Natural killer cell treated with Interleukin-12 subunit alpha and Interleukin-12 subunit beta and Interleukin-15 and Interleukin-18, amount 100 ng/mL, for 72 hours (primary cell): ENCODE measurements at regions not wholly inside any gene's neighbourhood (a gene's known extent, or its start where the extent isn't known, plus 50 kb on each side); places are given as distances from the start of the nearest gene placed in this dataset.
"Not testable (repeated sequence)": the region's sequence is repeated elsewhere in the genome, so short reads cannot be mapped to it uniquely, and the experiment has no call there.

Experiments used
- ATAC-seq, 2 donors: fragments of 150-1000 bp; cut with Tn5 transposase in 1 of 2; sonication (Bioruptor Pico), chemical (Tn5 transposase) in 1 of 2; 2 replicates each; pipeline ENCODE4 v1.10.0; 2021
- DNase-seq: peaks from one replicate; pipeline ENCODE4 v3.0.0; 2022; ENCODE audit warnings: low spot score
- H3K27ac Mint-ChIP-seq, 2 donors: 1 replicate in 1 of 2; 2 replicates in 1 of 2; pipeline ENCODE4 v1.8.0; 2022; ENCODE audit warnings: mixed read lengths in 2 of 2, mild to moderate bottlenecking in 1 of 2, moderate library complexity in 1 of 2
- H3K27me3 Mint-ChIP-seq, 2 donors: 1 replicate in 1 of 2; 2 replicates in 1 of 2; pipeline ENCODE4 v1.8.0; 2022; ENCODE audit warnings: mixed read lengths in 2 of 2
- H3K36me3 Mint-ChIP-seq: one replicate; pipeline ENCODE4 v1.8.0; 2022; ENCODE audit warnings: mixed read lengths
- H3K4me1 Mint-ChIP-seq, 2 donors: 1 replicate in 1 of 2; 2 replicates in 1 of 2; pipeline ENCODE4 v1.8.0; 2022; ENCODE audit warnings: low read depth in 2 of 2, mixed read lengths in 2 of 2, mild to moderate bottlenecking in 1 of 2
- H3K4me3 Mint-ChIP-seq: one replicate; pipeline ENCODE4 v1.8.0; 2022; ENCODE audit warnings: mixed read lengths
- H3K9me3 Mint-ChIP-seq: 2 replicates; pipeline ENCODE4 v1.8.0; 2022; ENCODE audit warnings: mixed read lengths

- no peak for ATAC-seq
- Mint-ChIP-seq H3K9me3 (peaks cover 9% of the 10 kb centered on the region), H3K36me3 (peaks cover 14% of the 10 kb centered on the region), H3K4me1 (no peaks in the 10 kb centered on the region), H3K27me3 (no peaks in the 10 kb centered on the region), H3K27ac (no peak overlapping the region), H3K4me3 (no peak overlapping the region)
- no peak for DNase-seq
Measured at GRCh38 chr6:68141190-68141589, 493.9 kb upstream of the ADGRB3 start.

GRCh38 chr6:68139130-68139529 is 496.0 kb upstream of the ADGRB3 start:
- ATAC-seq (no peak), DNase-seq (no peak)
- Mint-ChIP-seq H3K27me3 (no peaks in the 10 kb centered on the region), H3K36me3 (peaks cover 10% of the 10 kb centered on the region), H3K9me3 (peaks cover 16% of the 10 kb centered on the region), H3K27ac (no peak overlapping the region), H3K4me1 (no peaks in the 10 kb centered on the region), H3K4me3 (no peak overlapping the region)

GRCh38 chr6:68134796-68135195 is 500.3 kb upstream of the ADGRB3 start:
- Mint-ChIP-seq H3K27ac (no peak overlapping the region), H3K27me3 (no peaks in the 10 kb centered on the region), H3K4me3 (no peak overlapping the region), H3K36me3 (peaks cover 7% of the 10 kb centered on the region), H3K4me1 (no peaks in the 10 kb centered on the region), H3K9me3 (peaks cover 24% of the 10 kb centered on the region)
- DNase-seq = no peak
- no peak for ATAC-seq

GRCh38 chr6:68128211-68128610 is 506.9 kb upstream of the ADGRB3 start:
- ATAC-seq (no peak), DNase-seq (no peak)
- no peaks in the 10 kb centered on the region for H3K4me1 Mint-ChIP-seq
- peaks cover 11% of the 10 kb centered on the region for H3K36me3 Mint-ChIP-seq
- no peak overlapping the region for H3K27ac Mint-ChIP-seq
- no peak overlapping the region for H3K4me3 Mint-ChIP-seq
- H3K27me3 Mint-ChIP-seq = no peaks in the 10 kb centered on the region
- H3K9me3 Mint-ChIP-seq = peaks cover 16% of the 10 kb centered on the region

GRCh38 chr6:68127074-68127473 is 508.0 kb upstream of the ADGRB3 start:
- Mint-ChIP-seq H3K36me3 (peaks cover 15% of the 10 kb centered on the region), H3K4me3 (no peak overlapping the region), H3K4me1 (no peaks in the 10 kb centered on the region), H3K27ac (no peak overlapping the region), H3K27me3 (no peaks in the 10 kb centered on the region), H3K9me3 (peaks cover 21% of the 10 kb centered on the region)
- no peak for DNase-seq
- no peak for ATAC-seq

- Mint-ChIP-seq H3K4me1 (no peaks in the 10 kb centered on the region), H3K27me3 (no peaks in the 10 kb centered on the region), H3K9me3 (peaks cover 17% of the 10 kb centered on the region), H3K4me3 (no peak overlapping the region), H3K27ac (no peak overlapping the region), H3K36me3 (peaks cover 12% of the 10 kb centered on the region)
- no peak for DNase-seq
- ATAC-seq = no peak
Measured at GRCh38 chr6:68126089-68126749, 508.9 kb upstream of the ADGRB3 start.

- H3K27me3 Mint-ChIP-seq, ATAC-seq, H3K27ac Mint-ChIP-seq, H3K36me3 Mint-ChIP-seq, H3K4me3 Mint-ChIP-seq, H3K4me1 Mint-ChIP-seq, DNase-seq: not testable (repeated sequence)
- H3K9me3 Mint-ChIP-seq = peaks cover 12% of the 10 kb centered on the region
Measured at GRCh38 chr6:68122975-68123374, 512.1 kb upstream of the ADGRB3 start.

GRCh38 chr6:68122032-68122431 is 513.0 kb upstream of the ADGRB3 start:
- Mint-ChIP-seq H3K36me3 (peaks cover 5% of the 10 kb centered on the region), H3K9me3 (peaks cover 8% of the 10 kb centered on the region), H3K4me3 (no peak overlapping the region), H3K27me3 (no peaks in the 10 kb centered on the region), H3K4me1 (no peaks in the 10 kb centered on the region), H3K27ac (no peak overlapping the region)
- DNase-seq (no peak), ATAC-seq (no peak)

- H3K4me3 Mint-ChIP-seq, DNase-seq, H3K4me1 Mint-ChIP-seq, H3K36me3 Mint-ChIP-seq, ATAC-seq, H3K9me3 Mint-ChIP-seq, H3K27ac Mint-ChIP-seq, H3K27me3 Mint-ChIP-seq: not testable (repeated sequence)
Measured at GRCh38 chr6:68120954-68121353, 514.1 kb upstream of the ADGRB3 start.

GRCh38 chr6:68114463-68115047 is 520.5 kb upstream of the ADGRB3 start:
- no peaks in the 10 kb centered on the region for H3K36me3 Mint-ChIP-seq
- DNase-seq = no peak
- H3K27ac Mint-ChIP-seq = no peak overlapping the region
- ATAC-seq = no peak
- H3K9me3 Mint-ChIP-seq = peaks cover 6% of the 10 kb centered on the region
- H3K27me3 Mint-ChIP-seq = no peaks in the 10 kb centered on the region
- no peak overlapping the region for H3K4me3 Mint-ChIP-seq
- H3K4me1 Mint-ChIP-seq = no peaks in the 10 kb centered on the region

GRCh38 chr6:68108233-68108835 is 526.7 kb upstream of the ADGRB3 start:
- no peak for ATAC-seq
- no peaks in the 10 kb centered on the region for H3K27me3 Mint-ChIP-seq

GRCh38 chr6:68094070-68094469 is 541.0 kb upstream of the ADGRB3 start:
- H3K4me3 Mint-ChIP-seq = no peak overlapping the region
- DNase-seq (no peak), ATAC-seq (no peak)
- H3K27ac Mint-ChIP-seq = no peak overlapping the region
- no peaks in the 10 kb centered on the region for H3K36me3 Mint-ChIP-seq
- no peaks in the 10 kb centered on the region for H3K27me3 Mint-ChIP-seq
- no peaks in the 10 kb centered on the region for H3K4me1 Mint-ChIP-seq
- H3K9me3 Mint-ChIP-seq = peaks cover 14% of the 10 kb centered on the region

More at GRCh38 chr6:68108233-68108835, 526.7 kb upstream of the ADGRB3 start:
- no peak for DNase-seq
- Mint-ChIP-seq H3K9me3 (peaks cover 6% of the 10 kb centered on the region), H3K36me3 (peaks cover 6% of the 10 kb centered on the region), H3K27ac (no peak overlapping the region), H3K4me3 (no peak overlapping the region), H3K4me1 (no peaks in the 10 kb centered on the region)

- ATAC-seq = no peak
- H3K27ac Mint-ChIP-seq = no peak overlapping the region
Measured at GRCh38 chr6:68087399-68088133, 547.5 kb upstream of the ADGRB3 start.

GRCh38 chr6:68086199-68086598 is 548.9 kb upstream of the ADGRB3 start:
- no peaks in the 10 kb centered on the region for H3K27me3 Mint-ChIP-seq
- H3K9me3 Mint-ChIP-seq = peaks cover 8% of the 10 kb centered on the region
- no peaks in the 10 kb centered on the region for H3K36me3 Mint-ChIP-seq
- H3K4me3 Mint-ChIP-seq = no peak overlapping the region
- no peak overlapping the region for H3K27ac Mint-ChIP-seq
- DNase-seq (no peak), ATAC-seq (no peak)
- no peaks in the 10 kb centered on the region for H3K4me1 Mint-ChIP-seq

More at GRCh38 chr6:68087399-68088133, 547.5 kb upstream of the ADGRB3 start:
- Mint-ChIP-seq H3K9me3 (peaks cover 12% of the 10 kb centered on the region), H3K4me1 (no peaks in the 10 kb centered on the region), H3K27me3 (no peaks in the 10 kb centered on the region), H3K4me3 (no peak overlapping the region), H3K36me3 (no peaks in the 10 kb centered on the region)
- no peak for DNase-seq
